ENCODE measurements at regions not wholly inside any gene's neighbourhood (a gene's known extent, or its start where the extent isn't known, plus 50 kb on each side); places are given as distances from the start of the nearest gene placed in this dataset.
"Not testable (repeated sequence)": the region's sequence is repeated elsewhere in the genome, so short reads cannot be mapped to it uniquely, and the experiment has no call there.

- DNase-seq (ENCODE audit: low read depth), result no peak
- no peak for TF ChIP-seq CTCF (conservative IDR thresholded peaks at IDR 0.05; ENCODE audit: low read length)
- no peak overlapping the region for H3K4me3 ChIP-seq (ENCODE audit: low read length)
These were observed 120.5 kb downstream of the RFX6 start for GRCh38 chr6:116997496-116997895.

- TF ChIP-seq CTCF (conservative IDR thresholded peaks at IDR 0.05; ENCODE audit: low read length), result no peak
- no peak for DNase-seq (ENCODE audit: low read depth)
- H3K4me3 ChIP-seq (ENCODE audit: low read length), result no peak overlapping the region
These were observed 130.6 kb downstream of the RFX6 start for GRCh38 chr6:117007659-117008058.

GRCh38 chr6:117008618-117009017 is 131.6 kb downstream of the RFX6 start:
- DNase-seq (ENCODE audit: low read depth), result no peak
- no peak for TF ChIP-seq CTCF (conservative IDR thresholded peaks at IDR 0.05; ENCODE audit: low read length)
- H3K4me3 ChIP-seq (ENCODE audit: low read length), result no peak overlapping the region

GRCh38 chr6:117014641-117015473 is 137.8 kb downstream of the RFX6 start:
- H3K4me3 ChIP-seq (ENCODE audit: low read length); DNase-seq (ENCODE audit: low read depth): not testable (repeated sequence)

- not testable (repeated sequence) for DNase-seq (ENCODE audit: low read depth); H3K4me3 ChIP-seq (ENCODE audit: low read length)
These were observed 138.4 kb downstream of the RFX6 start for GRCh38 chr6:117015474-117015804.

- DNase-seq (ENCODE audit: low read depth), result no peak
- TF ChIP-seq CTCF (conservative IDR thresholded peaks at IDR 0.05; ENCODE audit: low read length), result no peak
- no peak overlapping the region for H3K4me3 ChIP-seq (ENCODE audit: low read length)
These were observed 141.7 kb downstream of the RFX6 start for GRCh38 chr6:117018771-117019170.

- TF ChIP-seq CTCF (conservative IDR thresholded peaks at IDR 0.05; ENCODE audit: low read length), result no peak
These were observed 145.7 kb downstream of the RFX6 start for GRCh38 chr6:117022774-117023173.

GRCh38 chr6:117025310-117025709 is 148.3 kb downstream of the RFX6 start:
- H3K4me3 ChIP-seq (ENCODE audit: low read length), result no peak overlapping the region
- no peak for DNase-seq (ENCODE audit: low read depth)
- no peak for TF ChIP-seq CTCF (conservative IDR thresholded peaks at IDR 0.05; ENCODE audit: low read length)

More at GRCh38 chr6:117022774-117023173, 145.7 kb downstream of the RFX6 start:
- DNase-seq (ENCODE audit: low read depth), result no peak
- H3K4me3 ChIP-seq (ENCODE audit: low read length), result no peak overlapping the region

Measured in AG10803 (cell line).